WI38 (cell line): ENCODE measurements at regions not wholly inside any gene's neighbourhood (a gene's known extent, or its start where the extent isn't known, plus 50 kb on each side); places are given as distances from the start of the nearest gene placed in this dataset.
"Not testable (repeated sequence)": the region's sequence is repeated elsewhere in the genome, so short reads cannot be mapped to it uniquely, and the experiment has no call there.

Experiments used
- H3K4me3 ChIP-seq: 2 replicates; pipeline ENCODE4 v1.5.1; 2011; ENCODE audit warnings: low read depth, mild to moderate bottlenecking, control low read depth, low read length
- TF ChIP-seq, protein P1 (sequence below): IDR thresholded peaks from 2 replicates; pipeline ENCODE4 v1.5.1; 2012; ENCODE audit warnings: low read depth, mild to moderate bottlenecking, control low read depth, low read length

DNA sequence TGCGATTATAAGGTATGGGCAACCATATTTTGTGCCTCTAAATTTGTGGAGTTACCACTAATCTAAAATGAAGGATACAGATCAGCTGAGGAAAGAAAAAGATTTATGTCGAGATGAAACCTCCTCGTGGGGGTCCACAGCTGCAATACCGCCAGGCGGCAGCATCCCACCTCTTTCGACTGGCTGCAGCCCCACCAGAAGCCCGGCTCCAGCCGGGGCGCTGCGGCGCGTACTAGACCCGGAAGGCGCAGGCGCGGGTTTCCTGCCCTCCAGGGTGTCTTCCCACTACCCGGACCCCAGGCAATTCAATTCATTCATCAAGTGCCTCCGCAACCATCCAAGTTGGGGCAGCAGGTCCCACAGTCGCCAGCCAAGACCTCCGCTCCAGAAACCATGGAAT is 366.1 kb upstream of the DEFB115 start:
- H3K4me3 ChIP-seq = not testable (repeated sequence)

DNA sequence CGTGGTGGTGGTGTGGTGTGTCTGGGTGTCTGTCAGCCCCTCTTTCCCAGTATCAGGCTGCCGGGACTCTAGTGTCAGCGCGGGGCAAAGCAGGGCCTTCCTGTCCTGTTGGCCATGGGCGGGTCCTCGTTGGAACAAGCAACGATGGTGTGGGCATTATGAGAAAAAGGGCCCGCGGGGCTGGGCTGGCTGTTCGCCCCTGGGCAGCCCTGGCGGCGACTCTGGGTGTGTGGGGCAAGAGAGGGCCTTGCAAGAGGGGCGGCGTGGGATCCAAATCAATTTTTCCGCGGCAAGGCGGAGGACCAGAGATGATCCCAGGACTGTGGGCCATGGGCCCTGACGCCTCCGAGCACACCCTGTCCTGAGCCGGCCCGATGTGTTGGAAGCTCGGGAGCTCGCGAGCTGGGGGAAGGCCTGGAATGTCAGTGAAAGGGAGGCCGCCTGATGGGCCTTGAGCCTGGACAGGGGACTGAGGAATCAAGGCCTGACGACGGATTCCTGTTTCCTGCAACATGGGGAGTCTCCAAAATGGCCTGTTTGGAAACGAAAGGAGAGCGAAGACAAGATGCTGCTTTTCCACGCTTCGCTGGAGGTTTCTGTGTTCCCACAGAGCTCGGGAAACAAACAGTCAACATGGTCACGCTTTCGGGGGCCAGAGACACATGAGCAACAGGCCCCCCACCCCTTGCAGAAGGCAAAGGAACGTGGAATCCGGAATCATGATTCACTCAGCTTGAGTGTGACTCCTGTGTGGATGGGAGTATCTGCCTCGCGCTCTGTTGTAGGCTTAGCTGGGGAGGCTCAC is 364.7 kb upstream of the DEFB115 start:
- TF ChIP-seq, protein P1, sequence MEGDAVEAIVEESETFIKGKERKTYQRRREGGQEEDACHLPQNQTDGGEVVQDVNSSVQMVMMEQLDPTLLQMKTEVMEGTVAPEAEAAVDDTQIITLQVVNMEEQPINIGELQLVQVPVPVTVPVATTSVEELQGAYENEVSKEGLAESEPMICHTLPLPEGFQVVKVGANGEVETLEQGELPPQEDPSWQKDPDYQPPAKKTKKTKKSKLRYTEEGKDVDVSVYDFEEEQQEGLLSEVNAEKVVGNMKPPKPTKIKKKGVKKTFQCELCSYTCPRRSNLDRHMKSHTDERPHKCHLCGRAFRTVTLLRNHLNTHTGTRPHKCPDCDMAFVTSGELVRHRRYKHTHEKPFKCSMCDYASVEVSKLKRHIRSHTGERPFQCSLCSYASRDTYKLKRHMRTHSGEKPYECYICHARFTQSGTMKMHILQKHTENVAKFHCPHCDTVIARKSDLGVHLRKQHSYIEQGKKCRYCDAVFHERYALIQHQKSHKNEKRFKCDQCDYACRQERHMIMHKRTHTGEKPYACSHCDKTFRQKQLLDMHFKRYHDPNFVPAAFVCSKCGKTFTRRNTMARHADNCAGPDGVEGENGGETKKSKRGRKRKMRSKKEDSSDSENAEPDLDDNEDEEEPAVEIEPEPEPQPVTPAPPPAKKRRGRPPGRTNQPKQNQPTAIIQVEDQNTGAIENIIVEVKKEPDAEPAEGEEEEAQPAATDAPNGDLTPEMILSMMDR = no peak
- no peak overlapping the region for H3K4me3 ChIP-seq

DNA sequence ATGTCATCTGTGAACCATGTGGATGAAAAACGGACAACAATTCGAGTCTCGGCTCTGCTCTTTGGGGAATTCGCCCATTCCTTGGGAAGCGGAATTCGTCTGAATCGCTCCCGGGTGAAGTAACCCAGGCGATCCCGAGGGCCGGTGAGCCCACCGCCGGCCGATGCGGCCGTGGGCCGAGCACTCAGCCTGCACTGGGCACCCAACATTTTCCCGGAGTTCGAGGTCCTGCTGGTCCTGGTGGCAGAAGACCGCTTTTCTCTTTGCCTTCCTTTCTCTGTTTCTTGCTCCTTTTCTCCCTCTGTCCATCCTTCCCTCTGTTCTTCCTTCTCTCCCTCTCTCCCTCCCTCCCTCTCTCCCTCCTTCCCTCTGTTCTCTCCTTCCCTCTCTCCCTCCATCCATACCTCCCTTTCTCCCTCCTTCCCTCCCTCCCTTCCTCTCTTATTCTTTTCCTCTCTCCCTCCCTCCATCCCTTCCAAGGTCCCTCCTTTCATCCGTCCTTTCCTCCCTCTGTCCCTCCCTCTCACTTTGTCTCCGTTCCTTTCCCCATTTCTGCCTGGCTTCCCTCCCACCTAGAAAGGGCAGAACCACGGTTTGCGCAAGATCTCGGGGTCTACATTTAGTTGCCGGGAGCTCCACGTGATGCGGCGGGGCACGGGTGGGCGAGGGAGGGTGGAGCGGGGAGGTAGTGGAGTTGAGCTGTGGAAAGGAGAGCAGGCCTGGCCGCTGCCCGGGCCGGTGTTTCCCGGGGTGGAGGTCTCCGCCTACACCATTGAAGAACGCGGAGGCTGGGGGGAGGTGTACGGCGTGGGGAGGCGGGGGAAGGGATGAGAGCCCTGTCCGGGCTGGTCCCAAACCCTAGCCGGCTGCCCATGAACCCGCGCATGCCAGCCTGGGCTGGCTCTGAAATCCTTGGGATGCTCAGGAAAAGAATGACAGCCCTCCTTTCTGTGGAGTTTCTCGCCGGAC is 363.8 kb upstream of the DEFB115 start:
- not testable (repeated sequence) for H3K4me3 ChIP-seq

DNA sequence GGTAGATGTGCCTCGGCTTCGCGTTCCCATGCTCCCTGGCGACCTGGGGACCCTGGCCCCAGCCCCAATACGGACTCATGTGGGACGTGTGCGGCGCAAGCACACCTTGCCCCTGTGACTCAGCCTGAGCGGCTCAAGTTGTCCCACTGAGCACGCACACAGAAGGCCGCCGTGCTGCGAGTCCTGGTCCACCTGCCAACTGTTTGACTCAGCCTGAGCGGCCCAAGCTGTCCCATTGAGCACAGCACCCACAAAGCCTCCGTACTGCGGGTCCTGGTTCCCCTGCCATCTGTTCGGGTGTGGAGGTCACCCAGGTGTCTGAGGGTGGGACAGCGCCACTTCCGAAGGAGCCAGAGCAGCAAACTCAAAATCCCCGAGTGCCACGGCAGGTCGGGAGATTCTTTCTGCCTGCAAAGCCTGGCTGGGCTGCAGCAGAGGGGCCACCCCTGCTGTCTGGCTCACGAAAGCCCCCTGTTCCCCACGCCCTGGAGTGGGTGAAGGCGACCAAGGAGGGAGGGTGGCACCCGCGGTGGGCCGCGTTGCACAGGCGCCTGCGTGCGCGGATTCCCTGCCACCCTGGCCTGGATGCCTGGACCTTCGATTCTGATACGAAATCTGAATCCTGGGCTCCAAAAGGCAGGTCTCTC is 362.6 kb upstream of the DEFB115 start:
- H3K4me3 ChIP-seq = not testable (repeated sequence)

DNA sequence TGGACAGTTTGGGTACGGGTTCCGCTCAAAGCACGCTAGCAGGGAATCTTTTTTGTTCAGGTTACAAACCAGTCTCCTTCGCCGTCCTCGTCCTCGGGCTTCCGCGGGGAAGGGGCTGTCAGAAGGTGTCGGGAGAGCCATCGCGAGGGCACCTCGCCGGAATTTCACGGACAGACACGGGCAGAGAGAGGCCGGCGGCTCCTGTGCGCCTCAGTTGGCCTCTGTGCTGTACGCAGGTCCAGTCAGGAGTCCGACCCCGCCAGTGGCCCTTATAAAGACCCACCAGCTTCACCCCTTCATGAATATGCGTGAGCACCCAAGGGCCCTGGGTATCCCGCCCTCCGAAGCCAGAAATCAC is 362.1 kb upstream of the DEFB115 start:
- not testable (repeated sequence) for H3K4me3 ChIP-seq

DNA sequence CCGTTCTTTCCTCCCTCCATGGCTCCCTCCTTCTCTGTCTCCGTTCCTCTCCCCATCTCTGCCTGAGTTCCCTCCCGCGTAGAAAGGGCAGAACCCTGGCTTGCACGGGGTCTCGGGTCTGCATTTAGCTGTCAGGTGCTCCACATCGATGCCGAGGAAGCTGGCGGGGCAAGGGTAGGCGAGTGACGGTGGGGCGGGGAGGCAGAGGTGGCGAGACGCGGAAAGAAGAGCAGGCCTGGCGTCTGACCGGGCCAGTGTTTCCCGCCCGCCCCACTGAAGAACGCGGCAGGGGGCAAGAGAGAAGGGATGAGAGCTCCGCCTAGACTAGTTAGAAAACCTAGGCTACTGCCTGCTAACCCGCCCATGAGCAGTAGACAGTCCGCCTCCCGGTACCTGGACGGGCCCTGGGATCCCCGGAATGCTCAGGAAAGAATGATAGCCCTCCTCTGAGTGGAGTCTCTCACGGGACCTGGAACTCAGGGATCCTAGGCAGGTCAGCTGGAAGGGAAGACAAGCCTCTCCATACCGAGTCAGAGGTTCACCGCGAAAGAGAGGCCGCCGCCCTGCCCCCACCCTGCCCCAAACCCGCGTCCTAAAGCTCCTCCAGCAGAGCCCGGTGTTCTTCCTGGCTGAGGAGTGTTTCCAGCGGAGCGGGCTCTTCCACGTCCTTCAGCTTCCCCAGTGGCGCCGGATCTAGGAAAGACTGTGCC is 357.9 kb upstream of the DEFB115 start:
- not testable (repeated sequence) for H3K4me3 ChIP-seq

DNA sequence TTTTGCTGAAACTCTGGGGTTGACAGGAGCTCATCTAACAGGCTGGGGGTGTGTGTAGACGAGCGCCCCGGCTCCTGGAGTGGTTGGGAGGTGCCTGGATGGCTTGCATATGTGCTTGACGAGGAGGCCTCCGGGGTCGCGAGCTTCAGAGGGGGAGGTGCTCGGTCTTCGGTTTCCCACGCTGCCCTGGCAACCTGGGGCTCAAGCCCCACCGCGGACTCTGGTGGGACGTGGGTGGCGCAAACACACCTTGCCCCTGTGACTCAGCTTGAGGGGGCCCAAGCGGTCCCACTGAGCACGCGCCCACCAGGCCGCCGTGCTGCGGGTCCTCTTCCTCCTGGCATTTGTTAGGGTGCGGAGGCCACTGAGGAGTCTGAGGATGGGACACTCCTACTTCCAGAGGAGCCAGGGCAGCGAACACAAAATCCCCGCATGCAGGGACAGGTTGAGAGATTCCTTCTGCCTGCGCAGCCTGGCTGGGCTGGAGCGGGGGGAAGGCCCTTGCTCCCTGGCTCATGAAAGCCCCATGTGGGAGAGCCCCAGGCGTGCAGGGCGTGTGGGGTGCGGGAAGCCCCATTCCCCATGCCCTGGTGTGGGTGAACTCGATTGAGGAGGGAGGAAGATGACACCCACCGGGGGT is 357.3 kb upstream of the DEFB115 start:
- not testable (repeated sequence) for H3K4me3 ChIP-seq

DNA sequence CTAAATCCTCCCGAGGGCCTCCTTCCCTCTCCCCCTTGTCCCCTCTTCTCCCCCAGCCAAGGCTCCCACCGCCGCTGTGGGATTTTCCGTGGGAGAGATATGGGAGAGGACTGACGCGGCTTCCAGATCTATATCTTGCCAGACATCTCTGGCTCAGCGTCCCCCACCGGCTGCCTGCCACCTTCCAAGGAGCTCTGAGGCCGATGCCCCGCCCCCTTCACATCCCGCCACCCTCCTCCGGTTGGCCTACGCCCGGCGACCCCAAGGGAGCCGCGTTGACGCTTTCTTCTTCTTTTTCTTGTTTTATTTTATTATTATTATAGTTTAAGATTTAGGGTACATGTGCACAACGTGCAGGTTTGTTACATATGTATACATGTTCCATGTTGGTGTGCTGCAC is 352.2 kb upstream of the DEFB115 start:
- not testable (repeated sequence) for H3K4me3 ChIP-seq

DNA sequence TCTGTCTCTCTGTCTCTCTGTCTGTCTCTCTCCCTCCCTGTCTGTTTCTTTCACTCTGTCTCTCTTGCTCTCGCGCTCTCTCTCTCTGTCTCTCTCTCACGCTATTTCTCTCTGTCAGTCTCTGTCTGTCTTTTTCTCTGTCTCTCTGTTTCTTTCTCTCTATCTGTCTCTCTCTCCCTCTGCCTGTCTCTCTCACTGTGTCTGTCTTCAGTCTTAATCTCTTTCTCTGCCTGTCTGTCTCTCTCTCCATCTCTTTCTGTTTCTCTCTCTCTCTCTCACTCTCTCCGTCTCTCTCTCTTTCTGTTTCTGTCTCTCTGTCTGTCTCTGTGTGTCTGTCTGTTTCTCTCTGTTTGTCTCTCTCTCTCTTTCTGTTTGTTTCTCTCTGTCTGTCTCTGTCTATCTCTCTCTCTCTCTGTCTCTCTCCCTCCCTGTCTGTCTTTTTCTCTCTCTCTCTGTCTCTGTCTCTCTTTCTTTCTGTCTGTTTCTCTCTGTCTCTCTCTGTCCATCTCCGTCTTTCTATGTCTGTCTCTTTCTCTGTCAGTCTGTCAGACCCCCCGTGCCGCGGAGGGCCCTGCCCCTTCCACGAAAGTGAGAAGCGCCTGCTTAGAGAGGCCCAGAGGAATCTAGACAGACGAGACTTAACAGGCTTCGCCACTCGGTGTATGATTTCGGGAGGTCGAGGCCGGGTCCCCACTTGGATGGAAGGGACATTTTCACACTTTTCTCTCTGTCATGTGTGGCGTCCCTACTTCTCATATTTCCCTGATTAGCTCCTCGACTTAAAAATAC is 346.3 kb upstream of the DEFB115 start:
- TF ChIP-seq, protein P1 = no peak
- H3K4me3 ChIP-seq = no peak overlapping the region

DNA sequence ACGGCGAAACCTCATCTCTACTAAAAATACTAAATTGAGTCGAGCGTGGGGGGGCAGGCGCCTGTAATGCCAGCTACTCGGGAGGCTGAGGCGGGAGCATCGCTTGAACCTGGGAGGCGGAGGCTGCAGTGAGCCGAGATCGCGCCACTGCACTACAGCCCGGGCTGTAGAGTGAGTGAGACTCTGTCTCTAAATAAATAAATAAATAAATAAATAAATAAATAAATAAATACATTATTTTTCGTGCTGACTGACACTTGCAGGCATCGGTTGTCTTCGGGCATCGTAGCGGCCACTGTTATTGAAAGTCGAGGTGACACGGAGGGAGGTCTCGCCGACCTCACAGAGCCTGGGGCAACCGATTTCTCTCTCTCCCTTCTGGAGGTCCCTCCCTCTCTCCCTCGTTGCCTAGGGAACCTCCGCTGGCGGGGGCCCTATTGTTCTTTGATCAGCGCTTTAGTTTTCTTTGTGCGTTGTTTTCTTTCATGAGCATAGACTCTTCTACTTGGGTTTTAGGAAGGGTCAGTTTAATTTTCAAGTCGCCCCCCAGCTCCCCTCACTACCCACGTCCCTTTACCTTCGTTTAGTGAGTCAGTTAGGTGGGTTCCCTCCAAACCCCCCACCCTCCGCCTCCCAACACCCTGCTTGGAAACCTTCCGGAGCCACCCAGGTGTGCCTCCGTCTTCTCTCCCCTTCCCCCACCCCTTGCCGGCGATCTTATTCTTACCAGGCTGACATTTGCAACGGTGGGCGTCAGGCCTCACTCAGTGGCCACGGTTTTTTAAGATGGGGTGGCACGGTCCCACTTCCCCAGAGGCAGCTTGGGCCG is 345.4 kb upstream of the DEFB115 start:
- H3K4me3 ChIP-seq = not testable (repeated sequence)

DNA sequence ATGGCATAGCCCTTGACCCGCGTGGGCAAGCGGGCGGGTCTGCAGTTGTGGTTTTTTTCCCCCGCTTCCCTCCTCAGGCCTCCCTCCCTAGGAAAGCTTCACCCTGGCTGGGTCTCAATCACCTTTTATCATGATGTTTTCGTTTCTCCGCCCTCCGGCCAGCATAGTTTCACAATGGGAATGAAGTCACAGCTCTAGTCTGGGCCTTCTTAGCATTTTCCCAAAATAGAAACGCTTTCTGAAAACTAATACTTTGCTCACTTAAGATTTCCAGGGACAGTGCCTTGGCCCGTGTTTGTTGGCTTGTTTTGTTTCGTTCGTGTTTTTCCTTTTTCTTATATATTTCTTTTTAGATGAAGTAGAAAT is 344.8 kb upstream of the DEFB115 start:
- H3K4me3 ChIP-seq = not testable (repeated sequence)

DNA sequence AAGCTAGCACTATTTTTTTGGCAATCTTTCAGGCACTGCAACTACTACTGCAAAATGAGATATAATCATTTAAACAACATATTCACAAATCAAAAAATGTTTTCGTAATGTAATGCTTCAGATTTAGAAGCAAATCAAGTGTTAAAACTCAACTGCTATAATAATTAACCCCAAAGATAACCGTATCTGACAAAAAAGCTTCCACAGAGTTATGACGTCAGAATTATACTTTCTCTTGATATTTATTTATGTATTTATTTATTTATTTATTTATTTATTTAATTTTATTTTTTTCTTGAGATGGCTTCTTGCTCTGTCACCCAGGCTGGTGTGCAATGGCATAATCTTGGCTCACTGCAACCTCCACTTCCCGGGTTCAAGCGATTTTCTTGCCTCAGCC is 341.1 kb upstream of the DEFB115 start:
- H3K4me3 ChIP-seq = not testable (repeated sequence)
